Neural progenitor cell (in vitro differentiated cells): ENCODE measurements at regions not wholly inside any gene's neighbourhood (a gene's known extent, or its start where the extent isn't known, plus 50 kb on each side); places are given as distances from the start of the nearest gene placed in this dataset.
A peak's percentile ranks its signal among the peaks of the same experiment; 100 is the strongest.

Source experiments
- DNase-seq: peaks from one replicate; pipeline ENCODE4 v3.0.0-alpha.2; 2016; ENCODE audit warnings: low spot score
- H2AFZ ChIP-seq: fragments of 200-600 bp; sonication (generic); replicated peaks from 2 replicates; pipeline ENCODE4 v1.6.1; 2016; ENCODE audit warnings: antibody characterized with exemption
- H3F3A ChIP-seq: fragments of 200-600 bp; sonication (generic); 2 replicates; pipeline ENCODE4 v1.6.1; 2016; ENCODE audit warnings: antibody characterized with exemption, low read depth
- H3K27ac ChIP-seq: fragments of 200-600 bp; sonication (generic); 2 replicates; pipeline ENCODE4 v1.5.1; 2016; ENCODE audit warnings: mild to moderate bottlenecking
- H3K27me3 ChIP-seq: fragments of 200-600 bp; sonication (generic); 2 replicates; pipeline ENCODE4 v1.6.1; 2016; ENCODE audit warnings: mild to moderate bottlenecking, moderate library complexity
- H3K36me3 ChIP-seq: fragments of 200-600 bp; sonication (generic); 2 replicates; pipeline ENCODE4 v1.5.1; 2016
- H3K4me1 ChIP-seq: fragments of 200-600 bp; sonication (generic); 2 replicates; pipeline ENCODE4 v1.6.1; 2016; ENCODE audit warnings: mixed run types
- H3K4me2 ChIP-seq: fragments of 200-600 bp; sonication (generic); 2 replicates; pipeline ENCODE4 v1.6.1; 2016
- H3K4me3 ChIP-seq: fragments of 200-600 bp; sonication (generic); 2 replicates; pipeline ENCODE4 v1.5.1; 2016
- H3K79me2 ChIP-seq: fragments of 200-600 bp; sonication (generic); 2 replicates; pipeline ENCODE4 v1.6.1; 2016; ENCODE audit warnings: low read depth
- H3K9ac ChIP-seq: fragments of 200-600 bp; sonication (generic); 2 replicates; pipeline ENCODE4 v1.6.1; 2016
- H3K9me3 ChIP-seq: fragments of 200-600 bp; sonication (generic); 2 replicates; pipeline ENCODE4 v1.5.1; 2016; ENCODE audit warnings: low read depth
- H4K20me1 ChIP-seq: fragments of 200-600 bp; sonication (generic); 2 replicates; pipeline ENCODE4 v1.6.1; 2016; ENCODE audit warnings: low read depth
- H3K27ac Mint-ChIP-seq: 3 replicates; pipeline ENCODE4 v1.8.0; 2021; ENCODE audit warnings: mixed read lengths
- H3K27me3 Mint-ChIP-seq: 2 replicates; pipeline ENCODE4 v1.8.0; 2022; ENCODE audit warnings: low read depth, mild to moderate bottlenecking, inconsistent platforms, moderate library complexity, mixed read lengths; ENCODE audit not compliant: insufficient read depth
- H3K36me3 Mint-ChIP-seq: 3 replicates; pipeline ENCODE4 v1.8.0; 2021; ENCODE audit warnings: mixed read lengths
- H3K4me1 Mint-ChIP-seq: 3 replicates; pipeline ENCODE4 v1.8.0; 2021; ENCODE audit warnings: mixed read lengths
- H3K4me3 Mint-ChIP-seq: 3 replicates; pipeline ENCODE4 v1.8.0; 2021; ENCODE audit warnings: mild to moderate bottlenecking, moderate library complexity, mixed read lengths
- H3K9me3 Mint-ChIP-seq: 3 replicates; pipeline ENCODE4 v1.8.0; 2020; ENCODE audit warnings: mixed read lengths
- EZH2 ChIP-seq: fragments of 200-600 bp; sonication (generic); IDR thresholded peaks from 2 replicates; pipeline ENCODE4 v1.6.1; 2017; ENCODE audit warnings: antibody characterized with exemption, mild to moderate bottlenecking, moderate library complexity
- EZH2phosphoT487 ChIP-seq: fragments of 200-600 bp; sonication (generic); IDR thresholded peaks from 2 replicates; pipeline ENCODE4 v1.6.1; 2017; ENCODE audit warnings: antibody characterized with exemption
- TF ChIP-seq, protein P1 (sequence below): fragments of 200-600 bp; sonication (generic); IDR thresholded peaks from 2 replicates; pipeline ENCODE4 v1.5.1; 2017; ENCODE audit warnings: antibody characterized with exemption, mild to moderate bottlenecking

DNA sequence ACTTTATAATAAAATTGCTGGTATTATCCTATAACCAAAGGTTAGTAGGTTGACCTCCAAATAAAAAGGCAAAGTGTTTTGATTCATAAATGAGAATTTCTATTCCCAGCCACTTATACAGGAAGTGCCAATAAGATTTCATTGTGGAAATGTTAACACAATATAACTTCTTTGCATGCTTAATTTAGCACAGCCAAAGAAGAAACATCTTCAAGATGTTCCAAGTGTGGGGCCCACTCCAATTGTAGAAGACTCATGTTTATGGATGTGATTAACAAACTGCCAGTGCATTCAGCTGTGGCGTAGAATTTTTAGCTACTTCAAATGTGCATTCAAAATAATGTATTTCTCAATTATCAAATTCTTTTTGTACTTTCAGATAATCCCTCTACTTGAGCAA lies 402.3 kb downstream of the DEPDC1B start:
- no peaks in the 10 kb centered on the region for H3K36me3 Mint-ChIP-seq
- no peak for DNase-seq
- Histone ChIP-seq H3F3A (no peaks in the 10 kb centered on the region), H4K20me1 (no peaks in the 10 kb centered on the region), H3K4me1 (no peaks in the 10 kb centered on the region), H3K27ac (no peak overlapping the region), H3K9me3 (no peaks in the 10 kb centered on the region), H3K79me2 (no peaks in the 10 kb centered on the region), H2AFZ (no peak overlapping the region), H3K36me3 (no peaks in the 10 kb centered on the region), H3K9ac (no peak overlapping the region), H3K4me2 (no peak overlapping the region), H3K27me3 (no peaks in the 10 kb centered on the region), H3K4me3 (no peak overlapping the region)
- peaks cover 6% of the 10 kb centered on the region for H3K9me3 Mint-ChIP-seq
- no peak overlapping the region for H3K4me3 Mint-ChIP-seq
- no peak overlapping the region for H3K27ac Mint-ChIP-seq
- TF ChIP-seq, protein P1, sequence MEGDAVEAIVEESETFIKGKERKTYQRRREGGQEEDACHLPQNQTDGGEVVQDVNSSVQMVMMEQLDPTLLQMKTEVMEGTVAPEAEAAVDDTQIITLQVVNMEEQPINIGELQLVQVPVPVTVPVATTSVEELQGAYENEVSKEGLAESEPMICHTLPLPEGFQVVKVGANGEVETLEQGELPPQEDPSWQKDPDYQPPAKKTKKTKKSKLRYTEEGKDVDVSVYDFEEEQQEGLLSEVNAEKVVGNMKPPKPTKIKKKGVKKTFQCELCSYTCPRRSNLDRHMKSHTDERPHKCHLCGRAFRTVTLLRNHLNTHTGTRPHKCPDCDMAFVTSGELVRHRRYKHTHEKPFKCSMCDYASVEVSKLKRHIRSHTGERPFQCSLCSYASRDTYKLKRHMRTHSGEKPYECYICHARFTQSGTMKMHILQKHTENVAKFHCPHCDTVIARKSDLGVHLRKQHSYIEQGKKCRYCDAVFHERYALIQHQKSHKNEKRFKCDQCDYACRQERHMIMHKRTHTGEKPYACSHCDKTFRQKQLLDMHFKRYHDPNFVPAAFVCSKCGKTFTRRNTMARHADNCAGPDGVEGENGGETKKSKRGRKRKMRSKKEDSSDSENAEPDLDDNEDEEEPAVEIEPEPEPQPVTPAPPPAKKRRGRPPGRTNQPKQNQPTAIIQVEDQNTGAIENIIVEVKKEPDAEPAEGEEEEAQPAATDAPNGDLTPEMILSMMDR = no peak
- TF ChIP-seq EZH2 (no peak), EZH2phosphoT487 (no peak)
- no peaks in the 10 kb centered on the region for H3K27me3 Mint-ChIP-seq
- peaks cover 13% of the 10 kb centered on the region for H3K4me1 Mint-ChIP-seq

DNA sequence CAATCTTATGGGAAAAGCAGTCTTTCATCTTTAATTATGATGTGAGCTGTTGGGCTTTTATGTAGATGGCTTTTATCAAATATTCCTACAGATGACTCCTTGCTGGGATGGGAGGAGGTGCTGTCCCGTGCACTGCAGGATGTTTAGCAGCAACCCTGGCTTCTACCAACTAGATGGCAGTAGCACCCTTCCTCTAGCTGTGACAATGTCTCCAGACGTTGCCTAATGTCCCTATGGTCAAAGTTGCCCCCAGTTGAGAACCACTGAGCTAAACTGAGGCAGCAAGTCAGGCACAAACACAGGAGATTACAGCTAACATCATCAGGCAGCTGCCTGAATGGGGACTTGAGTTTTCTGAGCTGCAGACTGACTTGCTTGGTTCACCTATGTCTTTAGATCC lies 401.9 kb upstream of the PDE4D start:
- no peak overlapping the region for H3K4me2 ChIP-seq
- Mint-ChIP-seq H3K4me1 (peaks cover 13% of the 10 kb centered on the region), H3K27ac (no peak overlapping the region), H3K27me3 (no peaks in the 10 kb centered on the region), H3K4me3 (no peak overlapping the region), H3K36me3 (no peaks in the 10 kb centered on the region), H3K9me3 (peaks cover 4% of the 10 kb centered on the region)
- no peaks in the 10 kb centered on the region for H3F3A ChIP-seq
- H3K4me3 ChIP-seq = no peak overlapping the region
- DNase-seq = peak; percentile 68
- TF ChIP-seq, protein P1 = peak; percentile 75
- TF ChIP-seq EZH2phosphoT487 = no peak
- TF ChIP-seq EZH2 = no peak
- no peaks in the 10 kb centered on the region for H3K36me3 ChIP-seq
- H3K27ac ChIP-seq = no peak overlapping the region
- no peaks in the 10 kb centered on the region for H3K9me3 ChIP-seq
- no peaks in the 10 kb centered on the region for H3K79me2 ChIP-seq
- H2AFZ ChIP-seq = no peak overlapping the region
- H3K9ac ChIP-seq = no peak overlapping the region
- no peaks in the 10 kb centered on the region for H3K27me3 ChIP-seq
- H4K20me1 ChIP-seq = no peaks in the 10 kb centered on the region
- no peaks in the 10 kb centered on the region for H3K4me1 ChIP-seq

DNA sequence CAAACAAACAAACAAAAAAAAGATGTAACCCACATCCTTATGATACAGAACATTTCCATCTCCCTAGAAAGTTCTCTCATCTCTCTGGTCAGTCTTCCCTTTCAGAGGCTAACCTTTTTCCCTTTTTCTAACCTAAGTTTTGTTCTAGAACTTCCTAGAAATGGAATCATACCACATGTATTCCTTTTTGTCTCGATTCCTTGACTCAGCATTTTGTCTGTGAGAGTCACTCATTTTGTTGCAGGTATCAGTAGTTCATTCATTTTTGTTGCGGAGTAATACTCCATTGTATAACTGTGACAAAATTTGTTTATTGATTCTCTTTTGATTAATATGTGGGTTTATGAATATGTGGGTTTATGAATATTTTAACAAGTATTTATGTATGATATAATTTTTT lies 400.0 kb upstream of the PDE4D start:
- Histone ChIP-seq H4K20me1 (no peaks in the 10 kb centered on the region), H3K4me2 (no peak overlapping the region), H3K9me3 (no peaks in the 10 kb centered on the region), H3K9ac (no peak overlapping the region), H3K4me1 (no peaks in the 10 kb centered on the region), H3K27ac (no peak overlapping the region), H3K4me3 (no peak overlapping the region), H2AFZ (no peak overlapping the region), H3F3A (no peaks in the 10 kb centered on the region), H3K79me2 (no peaks in the 10 kb centered on the region), H3K36me3 (no peaks in the 10 kb centered on the region), H3K27me3 (peaks cover 4% of the 10 kb centered on the region)
- H3K27ac Mint-ChIP-seq = no peak overlapping the region
- H3K27me3 Mint-ChIP-seq = no peaks in the 10 kb centered on the region
- H3K4me1 Mint-ChIP-seq = peaks cover 11% of the 10 kb centered on the region
- H3K36me3 Mint-ChIP-seq = no peaks in the 10 kb centered on the region
- no peak for TF ChIP-seq EZH2
- TF ChIP-seq EZH2phosphoT487 = no peak
- no peaks in the 10 kb centered on the region for H3K9me3 Mint-ChIP-seq
- no peak for DNase-seq
- H3K4me3 Mint-ChIP-seq = no peak overlapping the region

DNA sequence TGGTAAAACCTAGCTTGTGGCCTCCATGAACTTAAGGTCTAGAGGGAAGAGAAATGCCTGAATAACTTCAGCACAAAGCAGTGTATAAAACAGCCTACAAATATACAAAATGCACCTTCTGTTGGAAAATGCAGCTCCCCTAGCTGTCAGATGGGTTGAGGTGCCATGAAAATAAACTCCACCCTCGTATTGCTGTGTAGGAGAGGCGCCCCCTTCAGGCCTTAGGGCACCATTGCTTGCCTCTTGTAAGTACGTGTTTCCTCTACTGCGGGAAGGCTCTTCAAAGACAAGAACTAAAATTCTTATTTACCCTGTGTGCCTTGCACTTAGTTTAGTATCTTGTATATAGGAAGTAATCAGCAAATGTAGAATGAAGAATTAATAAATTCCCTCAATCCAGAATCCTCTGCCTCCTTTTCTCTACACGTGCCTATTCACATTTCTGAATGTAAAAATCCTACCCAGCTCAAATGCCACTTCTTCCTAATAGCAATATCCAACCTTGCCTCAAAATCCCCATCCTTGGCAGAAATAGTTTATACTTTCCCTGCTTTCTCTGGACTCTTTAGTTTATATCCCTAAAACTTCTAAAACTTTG lies 393.7 kb upstream of the PDE4D start:
- Histone ChIP-seq H3K4me3 (no peak overlapping the region), H3K4me2 (no peak overlapping the region), H3F3A (no peaks in the 10 kb centered on the region), H3K79me2 (no peaks in the 10 kb centered on the region), H3K9ac (no peak overlapping the region), H2AFZ (no peak overlapping the region), H3K27ac (no peak overlapping the region), H3K9me3 (no peaks in the 10 kb centered on the region), H4K20me1 (no peaks in the 10 kb centered on the region), H3K27me3 (peaks cover 15% of the 10 kb centered on the region), H3K36me3 (no peaks in the 10 kb centered on the region), H3K4me1 (no peaks in the 10 kb centered on the region)
- Mint-ChIP-seq H3K36me3 (no peaks in the 10 kb centered on the region), H3K4me1 (no peaks in the 10 kb centered on the region), H3K27ac (no peak overlapping the region), H3K27me3 (no peaks in the 10 kb centered on the region), H3K9me3 (no peaks in the 10 kb centered on the region), H3K4me3 (no peak overlapping the region)
- peak; percentile 91 for DNase-seq
- TF ChIP-seq EZH2 (no peak), EZH2phosphoT487 (no peak)
- TF ChIP-seq, protein P1 = peak; percentile 97
